ENCODE measurements at regions not wholly inside any gene's neighbourhood (a gene's known extent, or its start where the extent isn't known, plus 50 kb on each side); places are given as distances from the start of the nearest gene placed in this dataset.

GRCh38 chr12:27870939-27871338, 90.9 kb upstream of the MANSC4 start:
- Mint-ChIP-seq H3K4me1 (ENCODE audit: low read depth, unreplicated experiment) (no peaks in the 10 kb centered on the region), H3K9me3 (ENCODE audit: unreplicated experiment) (no peaks in the 10 kb centered on the region), H3K4me3 (ENCODE audit: unreplicated experiment) (no peak overlapping the region), H3K27me3 (ENCODE audit: insufficient read depth, unreplicated experiment) (no peaks in the 10 kb centered on the region), H3K36me3 (ENCODE audit: insufficient read depth, unreplicated experiment) (no peaks in the 10 kb centered on the region), H3K27ac (ENCODE audit: unreplicated experiment) (no peak overlapping the region)
- Histone ChIP-seq H3K27me3 (replicated peaks; ENCODE audit: control insufficient read depth, insufficient read depth, low read length) (no peaks in the 10 kb centered on the region), H3K4me3 (ENCODE audit: low read depth, low read length) (no peak overlapping the region), H3K9me3 (no peaks in the 10 kb centered on the region), H3K4me1 (no peaks in the 10 kb centered on the region), H3K36me3 (ENCODE audit: control insufficient read depth, insufficient read depth, low read length) (no peaks in the 10 kb centered on the region)
- ChIA-PET POLR2A (no interaction called here), CTCF (no interaction called here)
- no peak for TF ChIP-seq CTCF (IDR thresholded peaks at IDR 0.05; ENCODE audit: insufficient read depth in 1 of 2, low read depth in 1 of 2, low read length in 1 of 2, severe bottlenecking in 1 of 2, unreplicated experiment in 1 of 2)
- intact Hi-C loops (cut with micrococcal nuclease; ENCODE audit: unreplicated experiment): no loop called here
- BruUV-seq (replicated peaks): no TSS peak
- DNase-seq: no peak

- Mint-ChIP-seq H3K27ac (ENCODE audit: unreplicated experiment) (no peak overlapping the region), H3K36me3 (ENCODE audit: insufficient read depth, unreplicated experiment) (no peaks in the 10 kb centered on the region), H3K4me3 (ENCODE audit: unreplicated experiment) (no peak overlapping the region), H3K4me1 (ENCODE audit: low read depth, unreplicated experiment) (no peaks in the 10 kb centered on the region), H3K9me3 (ENCODE audit: unreplicated experiment) (no peaks in the 10 kb centered on the region), H3K27me3 (ENCODE audit: insufficient read depth, unreplicated experiment) (no peaks in the 10 kb centered on the region)
- no peak for DNase-seq
- no peaks in the 10 kb centered on the region for H3K4me1 ChIP-seq
- no peak for TF ChIP-seq CTCF (IDR thresholded peaks at IDR 0.05; ENCODE audit: insufficient read depth in 1 of 2, low read depth in 1 of 2, low read length in 1 of 2, severe bottlenecking in 1 of 2, unreplicated experiment in 1 of 2)
- intact Hi-C loops (cut with micrococcal nuclease; ENCODE audit: unreplicated experiment): no loop called here
- no peak overlapping the region for H3K4me3 ChIP-seq (ENCODE audit: low read depth, low read length)
- no peaks in the 10 kb centered on the region for H3K36me3 ChIP-seq (ENCODE audit: control insufficient read depth, insufficient read depth, low read length)
- ChIA-PET POLR2A (no interaction called here), CTCF (no interaction called here)
- BruUV-seq (replicated peaks): no TSS peak
- no peaks in the 10 kb centered on the region for H3K27me3 ChIP-seq (replicated peaks; ENCODE audit: control insufficient read depth, insufficient read depth, low read length)
- H3K9me3 ChIP-seq: no peaks in the 10 kb centered on the region
Observed at GRCh38 chr12:27869567-27869966, 89.5 kb upstream of the MANSC4 start.

- Mint-ChIP-seq H3K27me3 (ENCODE audit: insufficient read depth, unreplicated experiment) (no peaks in the 10 kb centered on the region), H3K4me1 (ENCODE audit: low read depth, unreplicated experiment) (no peaks in the 10 kb centered on the region), H3K9me3 (ENCODE audit: unreplicated experiment) (no peaks in the 10 kb centered on the region), H3K36me3 (ENCODE audit: insufficient read depth, unreplicated experiment) (no peaks in the 10 kb centered on the region), H3K27ac (ENCODE audit: unreplicated experiment) (no peak overlapping the region), H3K4me3 (ENCODE audit: unreplicated experiment) (no peak overlapping the region)
- BruUV-seq (replicated peaks): no TSS peak
- no peak overlapping the region for H3K4me3 ChIP-seq (ENCODE audit: low read depth, low read length)
- no peaks in the 10 kb centered on the region for H3K36me3 ChIP-seq (ENCODE audit: control insufficient read depth, insufficient read depth, low read length)
- H3K27me3 ChIP-seq (replicated peaks; ENCODE audit: control insufficient read depth, insufficient read depth, low read length): no peaks in the 10 kb centered on the region
- no peak for TF ChIP-seq CTCF (IDR thresholded peaks at IDR 0.05; ENCODE audit: insufficient read depth in 1 of 2, low read depth in 1 of 2, low read length in 1 of 2, severe bottlenecking in 1 of 2, unreplicated experiment in 1 of 2)
- CTCF ChIA-PET: no interaction called here
- H3K4me1 ChIP-seq: no peaks in the 10 kb centered on the region
- no peak for DNase-seq
- H3K9me3 ChIP-seq: no peaks in the 10 kb centered on the region
- intact Hi-C loops (cut with micrococcal nuclease; ENCODE audit: unreplicated experiment): no loop called here
- POLR2A ChIA-PET: no interaction called here
Observed at GRCh38 chr12:27868139-27868538, 88.1 kb upstream of the MANSC4 start.

All from Caco-2 (cell line).